Activated T-cell treated with anti-CD3 and anti-CD28 coated beads, Interleukin-2, amount 50 U/mL, for 48 hours (primary cell): ENCODE measurements at regions not wholly inside any gene's neighbourhood (a gene's known extent, or its start where the extent isn't known, plus 50 kb on each side); places are given as distances from the start of the nearest gene placed in this dataset.

Experiments used
- DNase-seq, 2 experiments: peaks; one replicate each; pipeline ENCODE4 v3.0.0-alpha.2; 2020

GRCh38 chr16:85258166-85258565 lies 145.9 kb upstream of the CIBAR2 start:
- no peak for DNase-seq

DNA sequence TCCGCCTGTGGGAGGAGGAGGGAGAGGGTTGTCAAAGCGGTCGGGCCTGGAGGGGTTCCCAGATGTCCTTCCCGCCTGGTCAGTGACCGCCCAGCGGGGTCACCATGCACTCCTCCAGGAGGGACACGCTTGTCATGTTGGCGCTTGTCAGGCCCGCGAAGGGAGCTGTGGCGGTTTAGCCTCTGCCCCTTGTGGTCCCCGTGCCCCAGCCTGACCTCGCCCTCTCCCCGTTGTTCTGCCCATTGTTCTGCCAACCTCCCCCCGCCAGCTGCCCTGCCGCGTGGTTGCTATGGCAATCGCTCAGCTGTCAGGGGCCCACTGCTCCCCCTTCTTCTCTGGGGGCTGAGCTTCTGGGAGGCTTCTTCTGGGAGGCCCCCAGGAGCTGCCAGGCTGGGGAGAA lies 146.4 kb upstream of the CIBAR2 start:
- no peak for DNase-seq

DNA sequence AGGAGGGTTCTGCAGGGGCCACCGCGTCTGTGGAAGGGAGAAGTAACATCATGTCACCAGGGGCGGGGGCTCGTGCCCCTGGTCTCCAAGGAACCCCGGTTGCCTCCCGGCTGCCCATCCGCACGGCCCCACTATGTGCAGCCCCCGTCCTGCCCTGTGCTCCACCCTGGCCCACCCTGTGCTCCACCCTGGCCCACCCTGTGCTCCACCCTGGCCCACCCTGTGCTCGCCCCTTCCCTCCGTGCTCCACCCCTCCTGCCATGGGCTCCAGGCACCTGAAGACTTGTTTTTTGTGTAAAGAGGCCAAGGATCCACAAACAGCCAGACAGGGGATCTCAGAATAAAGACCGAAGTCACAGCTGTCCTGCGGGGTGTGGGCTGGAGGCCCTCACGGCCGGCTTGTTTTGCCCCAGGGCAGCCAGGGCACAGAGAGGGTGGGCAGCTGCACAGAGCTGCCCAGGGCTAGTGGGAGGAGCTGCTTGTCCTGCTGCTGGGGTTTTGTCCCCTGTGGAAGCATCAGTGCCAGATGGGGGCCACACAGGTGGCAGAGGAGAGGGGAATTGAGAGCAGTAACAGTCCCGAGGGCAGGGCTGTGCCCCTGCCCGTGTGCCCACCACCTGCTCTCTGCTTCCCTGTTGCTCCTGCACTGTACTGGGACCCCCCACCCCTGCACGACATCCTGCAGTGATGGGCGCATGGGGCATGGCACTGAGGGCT lies 147.0 kb upstream of the CIBAR2 start:
- DNase-seq = no peak

- no peak for DNase-seq
These were observed 147.5 kb upstream of the CIBAR2 start for GRCh38 chr16:85259832-85260167.

- DNase-seq = no peak
These were observed 148.9 kb upstream of the CIBAR2 start for GRCh38 chr16:85261204-85261603.

DNA sequence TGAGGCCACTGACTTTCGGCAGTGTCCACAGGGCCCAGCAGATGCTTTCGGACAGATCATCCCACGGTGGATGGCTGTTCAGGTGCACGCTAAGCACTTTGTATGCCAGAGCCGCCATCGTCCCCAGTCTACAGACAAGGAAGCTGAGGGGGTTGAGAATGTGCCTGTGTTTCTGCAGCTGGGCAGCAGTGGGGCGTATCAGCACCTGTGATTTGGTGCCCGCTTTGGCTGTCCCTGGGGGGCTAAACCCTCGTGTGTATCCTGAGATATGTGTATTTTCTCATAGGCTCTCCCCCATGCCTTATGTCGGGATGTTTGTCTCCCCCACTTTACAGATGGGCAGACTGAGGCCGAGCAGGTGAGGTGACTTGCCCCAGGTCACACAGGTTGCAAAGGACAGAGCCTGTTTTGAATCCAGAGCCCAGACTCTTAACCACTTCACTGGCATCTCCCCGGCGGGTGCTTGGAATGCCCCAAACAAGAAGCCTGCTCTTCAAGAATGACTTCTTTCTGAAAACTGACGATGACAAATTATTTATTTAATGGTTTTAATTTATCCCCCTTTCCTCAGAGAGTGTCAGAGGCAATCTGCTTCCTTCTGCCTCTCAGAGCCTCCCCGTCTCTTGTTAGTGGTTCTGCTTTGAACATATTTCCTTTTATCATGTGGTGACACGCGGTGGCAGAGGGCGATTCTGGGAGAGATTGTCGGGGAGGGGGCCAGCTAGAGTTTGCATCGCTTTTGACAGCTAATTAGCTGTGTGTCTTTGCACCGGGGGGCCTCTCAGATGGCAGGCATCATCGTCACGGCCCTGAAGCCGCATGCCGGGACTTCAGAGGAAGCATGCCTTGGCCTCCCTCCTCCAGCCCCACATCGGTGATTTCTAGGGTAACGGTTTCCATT lies 149.6 kb upstream of the CIBAR2 start:
- DNase-seq = no peak

DNA sequence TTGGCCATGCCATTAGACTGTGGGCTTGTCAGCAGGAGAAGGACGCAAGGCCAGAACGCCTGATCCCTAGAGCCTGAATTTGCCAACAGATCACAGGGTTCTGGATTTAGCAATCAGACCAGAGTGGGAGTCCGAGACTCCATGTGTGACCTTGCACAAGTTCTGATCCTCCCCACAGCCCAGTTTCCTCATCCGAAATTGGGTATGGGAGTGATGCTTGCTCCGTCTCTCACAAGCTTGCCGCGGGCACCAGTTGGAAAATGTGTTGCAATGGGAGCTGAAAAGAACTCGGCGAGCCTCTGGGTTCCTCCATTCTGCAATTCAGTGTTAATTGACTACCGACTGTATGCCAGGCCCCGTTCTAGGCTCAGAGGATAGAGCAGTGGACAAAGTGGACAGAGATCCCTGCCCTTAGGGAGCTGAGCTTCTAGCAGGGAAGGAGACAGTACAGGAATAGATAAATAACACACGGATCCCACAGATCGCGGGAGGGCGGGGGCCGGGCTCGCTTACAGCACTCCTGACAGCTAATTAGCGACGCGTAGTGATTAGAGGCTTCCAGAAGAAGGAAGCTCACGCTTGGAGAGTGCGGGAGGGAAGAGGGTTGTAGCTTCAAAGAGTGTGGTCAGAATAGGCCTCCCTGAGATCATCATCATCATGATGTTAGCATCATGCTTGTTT lies 150.4 kb upstream of the CIBAR2 start:
- no peak for DNase-seq

- DNase-seq = no peak
These were observed 150.9 kb upstream of the CIBAR2 start for GRCh38 chr16:85263239-85263585.

DNA sequence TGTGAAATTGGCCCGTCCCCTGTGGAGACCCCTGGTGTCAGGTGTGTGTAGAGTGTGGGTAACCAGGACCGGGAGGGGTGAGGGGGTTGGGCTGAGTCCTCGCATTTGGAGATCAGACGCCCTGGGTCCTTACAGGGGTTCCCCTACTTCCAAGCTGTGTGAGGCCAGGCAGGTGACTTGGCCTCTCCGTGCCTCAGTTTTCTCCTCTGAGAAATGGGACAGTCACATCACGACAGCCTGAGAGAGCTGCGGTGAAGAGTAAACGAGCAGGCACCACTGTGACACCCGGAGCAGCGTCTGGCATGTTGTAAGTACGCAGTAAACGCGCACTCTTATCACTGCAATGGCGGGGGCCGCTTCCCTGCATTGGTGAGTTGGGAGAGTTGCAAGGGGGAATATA lies 152.5 kb upstream of the CIBAR2 start:
- no peak for DNase-seq

- DNase-seq = no peak
These were observed 153.0 kb upstream of the CIBAR2 start for GRCh38 chr16:85265161-85265784.

GRCh38 chr16:85265810-85266209 lies 153.5 kb upstream of the CIBAR2 start:
- no peak for DNase-seq

DNA sequence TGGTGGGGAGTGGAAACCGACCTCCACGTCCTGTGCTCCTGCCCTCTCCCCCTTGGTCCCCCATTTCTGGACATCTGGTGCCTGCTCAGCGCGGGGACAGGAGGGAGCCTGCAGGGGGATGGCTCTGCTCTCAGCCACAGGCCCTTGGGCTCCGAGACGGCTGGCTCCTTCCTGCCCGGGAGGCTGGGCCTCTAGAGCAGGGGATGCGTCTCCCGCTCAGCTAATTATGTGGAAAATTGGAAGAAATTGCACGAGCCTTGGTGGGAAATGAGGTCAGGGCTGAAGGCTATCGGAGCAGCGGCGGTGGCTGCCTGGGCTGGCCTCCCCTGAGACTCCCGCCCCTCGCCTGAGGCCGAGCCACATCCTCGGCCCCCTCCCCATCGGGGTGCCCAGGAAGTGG lies 154.6 kb upstream of the CIBAR2 start:
- no peak for DNase-seq

- no peak for DNase-seq
These were observed 155.2 kb upstream of the CIBAR2 start for GRCh38 chr16:85267414-85267945.

GRCh38 chr16:85269165-85269564 lies 156.9 kb upstream of the CIBAR2 start:
- no peak for DNase-seq

GRCh38 chr16:85270374-85270773 lies 158.1 kb upstream of the CIBAR2 start:
- no peak for DNase-seq

- no peak for DNase-seq
These were observed 158.9 kb upstream of the CIBAR2 start for GRCh38 chr16:85271198-85271597.

- DNase-seq = no peak
These were observed 161.0 kb upstream of the CIBAR2 start for GRCh38 chr16:85273293-85273692.

DNA sequence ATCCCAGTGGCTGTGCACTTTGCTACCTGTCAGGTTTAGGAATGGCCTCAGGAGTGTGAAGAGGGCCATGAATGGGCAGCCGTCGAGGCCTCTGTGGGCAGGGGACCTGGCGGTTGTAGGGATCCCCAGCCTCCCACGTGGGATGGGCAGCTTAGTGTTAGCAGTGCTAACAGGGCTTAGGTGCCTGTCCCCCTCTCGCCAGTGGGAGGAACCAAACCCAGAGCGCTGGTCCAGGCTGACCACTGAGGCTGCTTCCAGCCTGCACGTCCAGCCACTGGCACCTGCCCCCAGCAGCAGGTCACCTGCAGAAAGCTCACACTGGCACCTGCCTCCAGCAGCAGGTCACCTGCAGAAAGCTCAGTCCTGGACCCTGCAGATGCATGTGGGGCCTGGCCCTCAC lies 162.2 kb upstream of the CIBAR2 start:
- no peak for DNase-seq

- no peak for DNase-seq
These were observed 162.7 kb upstream of the CIBAR2 start for GRCh38 chr16:85274924-85275323.

DNA sequence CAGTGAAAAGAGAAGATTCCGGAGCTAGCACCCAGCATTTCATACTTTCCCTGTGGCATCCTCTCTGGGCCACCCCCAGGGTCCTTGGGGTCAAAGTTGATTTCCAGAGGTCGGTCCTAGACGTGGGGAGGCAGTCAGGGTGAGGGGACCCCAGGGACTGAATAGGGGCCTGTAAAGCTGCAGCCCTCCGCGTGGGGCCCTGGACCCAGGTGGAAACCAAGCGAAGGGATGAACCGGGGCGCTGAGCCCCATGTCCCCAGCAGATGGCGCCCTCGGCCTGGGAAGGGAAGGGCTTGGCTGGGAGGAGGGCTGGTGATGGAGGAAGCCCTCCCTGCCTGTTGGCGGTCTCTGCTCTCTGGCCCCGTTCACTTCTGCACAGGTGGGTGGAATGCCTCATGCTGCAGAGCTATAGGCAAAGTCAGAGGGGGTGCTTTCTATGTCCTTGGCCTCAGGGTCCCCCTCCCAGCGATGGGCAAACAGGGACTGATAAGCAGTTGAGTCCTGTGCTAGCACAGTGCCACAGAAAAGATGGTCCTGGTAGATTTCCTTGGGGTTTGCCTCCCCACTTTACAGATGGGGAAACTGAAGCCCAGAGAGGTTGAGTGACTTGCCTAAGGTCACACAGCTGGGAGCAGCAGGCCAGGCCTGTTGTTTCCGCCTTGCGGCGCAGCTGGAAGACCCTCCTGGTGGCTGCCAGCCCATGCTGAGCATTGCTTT lies 163.4 kb upstream of the CIBAR2 start:
- DNase-seq = peak; percentile 84

DNA sequence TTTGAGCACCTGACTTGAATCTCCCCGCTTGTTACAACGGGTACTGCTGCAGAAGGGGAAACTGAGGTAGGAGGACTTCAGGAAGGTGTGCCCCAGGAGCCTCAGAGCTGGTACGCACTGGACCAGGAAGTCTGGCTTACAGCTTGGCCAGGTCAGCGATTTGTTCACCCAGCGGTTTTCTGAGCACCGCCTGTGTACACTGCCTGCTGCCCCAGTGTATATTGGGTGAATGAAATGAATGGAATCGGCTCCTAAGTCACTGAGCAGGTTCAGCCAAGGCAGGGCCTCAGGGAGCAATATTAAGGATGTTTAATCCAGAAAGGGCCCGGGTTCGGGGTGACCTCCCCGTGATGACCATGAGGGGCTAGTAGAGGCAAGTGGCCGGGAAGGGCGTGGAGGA lies 164.0 kb upstream of the CIBAR2 start:
- DNase-seq = no peak

- DNase-seq = no peak
These were observed 164.4 kb upstream of the CIBAR2 start for GRCh38 chr16:85276721-85277120.

- no peak for DNase-seq
These were observed 166.6 kb upstream of the CIBAR2 start for GRCh38 chr16:85278839-85279238.
